ENCODE measurements at regions not wholly inside any gene's neighbourhood (a gene's known extent, or its start where the extent isn't known, plus 50 kb on each side); places are given as distances from the start of the nearest gene placed in this dataset.

- DNase-seq (ENCODE audit: low read depth) = no peak
Measured at GRCh38 chr5:74288448-74289108, 351.9 kb downstream of the ENC1 start.

DNA sequence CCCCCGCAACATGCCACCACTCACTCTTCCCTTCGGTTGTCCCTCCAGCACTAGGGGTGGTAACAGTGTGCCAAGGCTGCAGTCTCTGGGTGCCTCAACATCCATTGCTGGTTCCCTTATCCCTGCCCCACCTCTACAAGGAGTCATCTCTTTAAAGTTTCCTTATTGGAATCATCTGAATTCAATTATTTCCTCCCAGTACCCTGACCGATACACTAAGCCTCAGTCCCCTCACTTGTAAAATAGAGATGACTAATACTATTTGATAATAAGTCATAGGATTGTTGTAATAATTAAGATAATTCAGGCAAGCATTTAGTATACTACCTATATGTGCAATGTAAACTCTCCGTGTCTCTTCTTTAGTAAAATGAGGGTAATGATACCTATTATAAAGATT is 352.5 kb downstream of the ENC1 start:
- DNase-seq (ENCODE audit: low read depth) = no peak

DNA sequence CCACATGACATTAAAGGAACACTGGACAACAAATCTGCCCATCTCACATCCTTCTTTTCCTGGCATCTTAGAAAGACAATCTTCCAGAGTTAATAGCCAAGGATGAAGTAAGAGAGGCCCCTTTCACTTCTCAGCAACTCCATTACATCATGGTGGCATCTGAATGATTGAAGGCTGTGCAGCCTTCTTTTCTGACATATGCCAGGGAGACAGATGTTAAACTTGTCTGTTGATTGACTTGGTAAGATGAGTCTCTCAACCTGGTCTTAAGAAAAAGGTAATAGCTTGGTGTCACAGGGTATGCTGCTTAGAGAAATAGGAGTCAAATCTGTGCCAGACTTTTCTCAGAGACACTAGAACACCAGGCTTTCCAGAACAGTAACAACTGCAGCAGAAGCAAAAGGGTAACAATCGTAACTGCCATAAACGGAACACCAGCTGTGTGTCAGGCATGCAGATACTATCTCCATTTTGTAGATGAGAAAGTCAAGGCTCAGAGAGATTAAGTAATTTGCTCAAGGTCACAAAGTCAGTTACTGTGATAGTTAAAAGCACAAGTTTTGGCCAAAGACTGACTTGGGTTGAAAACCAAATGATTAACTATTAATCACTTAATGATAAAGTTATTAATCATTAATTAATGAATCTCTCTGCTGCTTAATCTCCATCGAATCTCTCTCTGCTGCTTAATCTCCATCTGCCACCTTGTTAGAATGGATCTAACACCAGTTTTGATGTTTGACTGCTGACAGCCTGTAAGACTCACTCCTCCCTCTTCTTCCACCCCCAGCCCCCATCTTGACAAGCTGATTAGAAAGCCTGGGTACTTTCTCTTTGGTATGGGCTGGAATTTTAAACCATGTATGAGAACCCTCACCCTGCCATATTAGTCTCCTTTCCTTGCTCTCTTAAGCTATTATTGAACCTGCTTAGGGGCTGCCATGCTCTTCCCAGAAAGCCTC is 353.5 kb downstream of the ENC1 start:
- no peak for DNase-seq (ENCODE audit: low read depth)

- no peak for DNase-seq (ENCODE audit: low read depth)
Measured at GRCh38 chr5:74285675-74286280, 354.8 kb downstream of the ENC1 start.

DNA sequence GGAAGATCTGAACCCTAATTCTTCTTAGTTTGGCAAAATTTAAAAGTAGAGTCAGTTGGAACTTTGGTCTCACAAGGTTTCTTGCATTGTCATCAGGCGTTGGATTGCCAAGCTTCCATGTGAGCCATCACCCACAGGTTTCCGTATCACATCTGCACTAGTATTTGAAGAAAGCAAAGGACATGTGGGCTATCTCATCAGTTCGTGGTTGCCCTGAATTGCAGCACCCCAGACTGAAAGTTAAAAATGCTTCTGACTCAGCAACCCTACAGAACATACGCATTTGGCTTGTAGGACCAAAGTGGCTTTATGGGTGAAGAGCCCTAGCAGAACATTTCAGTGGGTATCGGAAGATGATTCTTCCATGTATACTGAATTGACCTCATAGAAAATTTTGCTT is 358.0 kb downstream of the ENC1 start:
- no peak for DNase-seq (ENCODE audit: low read depth)

GRCh38 chr5:74281166-74281565 is 359.4 kb downstream of the ENC1 start:
- DNase-seq (ENCODE audit: low read depth) = no peak

- DNase-seq (ENCODE audit: low read depth) = no peak
Measured at GRCh38 chr5:74280306-74280705, 360.2 kb downstream of the ENC1 start.

GRCh38 chr5:74279244-74279643 is 361.3 kb downstream of the ENC1 start:
- no peak for DNase-seq (ENCODE audit: low read depth)

- DNase-seq (ENCODE audit: low read depth) = no peak
Measured at GRCh38 chr5:74277418-74277817, 363.1 kb downstream of the ENC1 start.

DNA sequence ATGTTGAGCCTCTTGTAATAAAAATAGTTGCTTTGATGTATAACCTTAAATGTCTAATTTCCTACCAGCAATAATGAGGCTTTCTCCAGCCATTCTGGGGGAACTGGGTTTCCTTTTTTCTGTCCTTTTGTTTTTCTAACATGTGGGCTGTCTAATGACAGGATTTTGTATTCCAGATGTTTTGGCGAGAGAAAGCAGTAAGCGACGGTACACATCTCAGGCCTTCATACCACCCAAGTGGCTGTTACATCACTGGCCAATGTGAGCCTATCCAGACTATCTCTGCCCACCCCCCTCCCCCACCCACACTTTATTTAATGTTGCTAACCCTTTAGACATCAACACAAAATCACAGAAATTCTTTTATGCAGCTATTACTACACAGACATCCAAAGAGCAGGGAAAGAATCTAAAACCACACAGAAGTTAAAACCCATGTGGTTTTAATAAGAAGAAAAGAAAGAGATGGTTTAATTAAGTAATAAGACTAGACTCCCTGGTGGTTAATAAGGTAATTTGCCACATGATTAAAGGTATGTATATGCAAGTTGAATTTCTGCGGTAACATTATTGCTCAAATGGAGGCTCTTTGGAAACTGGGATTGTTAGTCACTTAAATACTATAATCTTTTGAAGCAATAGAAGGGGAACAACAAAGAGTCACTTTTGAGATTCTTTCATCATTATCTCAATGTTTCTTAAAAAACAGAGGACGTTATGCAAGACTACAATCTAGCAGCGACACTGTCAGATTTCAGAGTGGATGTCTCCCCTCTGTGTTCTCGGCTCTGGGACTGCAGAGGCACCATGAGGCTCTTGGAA is 365.1 kb downstream of the ENC1 start:
- no peak for DNase-seq (ENCODE audit: low read depth)

DNA sequence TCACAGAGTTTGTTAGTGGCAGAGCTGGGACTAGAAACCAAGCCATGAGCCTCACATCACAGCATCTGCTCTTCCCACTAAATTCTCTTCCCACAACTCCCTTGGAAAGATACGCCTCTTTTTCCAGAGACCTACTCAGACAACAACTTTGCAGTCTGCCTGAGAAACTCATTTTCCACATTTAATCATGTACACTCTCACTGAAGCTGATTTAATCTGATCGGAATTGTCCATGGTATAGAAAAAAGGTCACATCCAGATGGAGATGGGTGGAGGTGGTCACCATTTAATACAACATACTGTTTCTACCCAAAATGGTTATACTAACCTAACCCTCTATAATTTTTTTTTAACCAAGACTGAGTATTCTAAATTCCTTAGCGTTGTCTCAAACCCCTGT is 366.2 kb downstream of the ENC1 start:
- DNase-seq (ENCODE audit: low read depth) = no peak

DNA sequence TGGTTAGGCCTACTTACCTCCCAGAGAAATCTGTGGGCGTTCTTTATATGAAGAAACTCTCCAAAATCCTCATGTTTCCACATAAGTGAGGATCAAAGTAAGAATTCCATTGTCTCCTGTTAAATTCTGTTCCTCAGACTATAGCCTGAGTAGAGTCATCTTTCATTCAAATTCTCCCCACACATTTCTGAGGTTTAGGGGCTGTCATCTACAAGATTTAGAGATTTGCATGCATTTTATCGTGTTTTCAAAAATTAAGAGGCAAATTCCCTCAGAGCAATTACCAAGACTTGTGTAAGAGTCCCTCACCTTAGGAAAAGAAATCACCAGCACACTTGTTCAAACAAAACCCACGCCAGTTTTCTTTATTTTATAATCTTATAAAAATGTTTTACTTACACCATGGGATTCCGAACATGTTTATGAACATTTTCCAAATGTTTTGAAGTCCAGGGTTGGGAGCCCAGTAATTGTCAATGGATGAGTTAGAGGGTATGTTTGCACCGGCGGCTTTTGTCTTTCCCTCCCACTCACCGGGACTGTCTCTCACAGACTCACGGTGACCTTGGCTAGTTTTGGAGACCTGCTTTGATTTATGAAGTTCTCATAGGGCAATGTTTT is 367.6 kb downstream of the ENC1 start:
- DNase-seq (ENCODE audit: low read depth) = no peak

DNA sequence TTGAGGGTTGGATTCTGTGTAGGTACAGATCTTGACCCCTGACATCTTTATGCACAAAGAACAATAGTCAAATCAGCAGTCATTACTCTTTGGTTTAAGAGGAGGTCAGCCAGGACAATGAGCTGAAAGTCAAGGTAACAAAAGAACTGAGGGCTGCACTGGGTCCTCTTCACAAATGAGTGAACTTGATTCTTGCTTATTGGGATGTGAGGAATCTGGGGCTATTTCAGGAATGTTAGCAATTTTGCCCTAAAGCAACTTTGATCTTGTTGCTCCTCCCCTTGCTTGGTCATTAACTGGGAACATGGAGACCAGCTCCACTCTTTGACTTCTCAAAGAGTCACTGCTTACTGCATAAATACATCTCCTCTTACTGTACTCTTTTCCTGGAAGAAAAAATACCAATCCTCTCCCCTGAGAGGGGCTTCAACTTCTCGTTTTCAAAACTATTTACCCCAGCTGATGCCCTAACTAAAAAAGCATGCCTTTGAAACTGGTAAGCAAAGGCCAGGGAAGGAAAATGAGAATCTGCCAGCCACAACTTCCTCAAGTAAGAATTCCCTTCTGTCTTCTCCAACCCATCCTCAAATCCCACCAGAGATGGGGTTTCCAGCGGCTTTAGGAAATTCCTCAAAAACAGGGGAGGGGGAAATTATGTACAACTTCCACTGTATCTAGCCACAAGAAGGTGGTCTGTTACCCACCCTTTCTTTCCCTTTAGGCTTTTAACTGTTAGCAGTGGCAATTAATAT is 368.3 kb downstream of the ENC1 start:
- DNase-seq (ENCODE audit: low read depth) = no peak

GRCh38 chr5:74268297-74268696 is 372.2 kb downstream of the ENC1 start:
- no peak for DNase-seq (ENCODE audit: low read depth)

- DNase-seq (ENCODE audit: low read depth) = no peak
Measured at GRCh38 chr5:74266836-74267235, 373.7 kb downstream of the ENC1 start.

- DNase-seq (ENCODE audit: low read depth) = no peak
Measured at GRCh38 chr5:74266132-74266531, 374.4 kb downstream of the ENC1 start.

- no peak for DNase-seq (ENCODE audit: low read depth)
Measured at GRCh38 chr5:74262544-74263207, 377.9 kb downstream of the ENC1 start.

GRCh38 chr5:74261866-74262265 is 378.7 kb downstream of the ENC1 start:
- no peak for DNase-seq (ENCODE audit: low read depth)

- no peak for DNase-seq (ENCODE audit: low read depth)
Measured at GRCh38 chr5:74261421-74261820, 379.1 kb downstream of the ENC1 start.

GRCh38 chr5:74259572-74259971 is 381.0 kb downstream of the ENC1 start:
- no peak for DNase-seq (ENCODE audit: low read depth)
